ENCODE measurements at regions not wholly inside any gene's neighbourhood (a gene's known extent, or its start where the extent isn't known, plus 50 kb on each side); places are given as distances from the start of the nearest gene placed in this dataset.

DNA sequence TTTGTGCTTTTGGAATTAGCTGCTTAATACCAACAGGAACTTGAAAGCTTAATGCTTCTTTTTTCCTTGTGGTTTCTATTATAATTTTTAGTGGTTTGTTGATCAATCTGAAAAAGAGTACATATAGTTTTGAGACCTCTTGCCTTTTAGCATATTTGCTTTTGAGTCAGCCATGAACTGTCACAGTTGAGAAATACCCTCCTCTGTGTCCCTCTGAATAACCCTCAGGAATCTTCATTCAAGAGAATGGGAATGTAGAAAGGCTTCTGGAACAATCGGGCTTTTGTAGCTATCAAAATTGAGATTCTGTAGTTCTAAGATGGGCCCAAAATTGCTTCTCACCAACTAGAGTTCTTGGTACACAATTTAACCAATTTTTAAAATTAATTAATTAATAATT is 451.1 kb upstream of the TRIB2 start:
- no peaks in the 10 kb centered on the region; the same call in 1 of the 2 replicates for H4K20me1 ChIP-seq (ENCODE audit: insufficient read depth)
- intact Hi-C loops (cut with micrococcal nuclease) = no loop called here
- H3K4me2 ChIP-seq (ENCODE audit: low read length) = no peak overlapping the region
- TF ChIP-seq POLR2AphosphoS5 (IDR thresholded peaks at IDR 0.05; ENCODE audit: low read depth, low read length) (no peak), SIN3A (IDR thresholded peaks at IDR 0.05; ENCODE audit: low read depth) (no peak), RAD21 (IDR thresholded peaks at IDR 0.05; ENCODE audit: low read depth) (no peak), ZNF274 (IDR thresholded peaks at IDR 0.05; ENCODE audit: low read depth, low read length) (no peak), YY1 (IDR thresholded peaks at IDR 0.05; ENCODE audit: extremely low read depth, insufficient replicate concordance, low read depth, low read length) (no peak), JUND (IDR thresholded peaks at IDR 0.05) (no peak), ZFX (IDR thresholded peaks at IDR 0.05) (no peak), POLR2A (IDR thresholded peaks at IDR 0.05; ENCODE audit: borderline replicate concordance, extremely low read depth, insufficient read depth, insufficient read length) (no peak), ELF1 (IDR thresholded peaks at IDR 0.05; ENCODE audit: borderline replicate concordance, low read depth) (no peak), SRF (IDR thresholded peaks at IDR 0.05; ENCODE audit: low read depth) (no peak), FOSL1 (IDR thresholded peaks at IDR 0.05; ENCODE audit: low read depth) (no peak), SP1 (IDR thresholded peaks at IDR 0.05; ENCODE audit: low read depth) (no peak)
- TF ChIP-seq, protein P1, sequence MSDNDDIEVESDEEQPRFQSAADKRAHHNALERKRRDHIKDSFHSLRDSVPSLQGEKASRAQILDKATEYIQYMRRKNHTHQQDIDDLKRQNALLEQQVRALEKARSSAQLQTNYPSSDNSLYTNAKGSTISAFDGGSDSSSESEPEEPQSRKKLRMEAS (IDR thresholded peaks at IDR 0.05) = no peak
- TF ChIP-seq, protein P2, sequence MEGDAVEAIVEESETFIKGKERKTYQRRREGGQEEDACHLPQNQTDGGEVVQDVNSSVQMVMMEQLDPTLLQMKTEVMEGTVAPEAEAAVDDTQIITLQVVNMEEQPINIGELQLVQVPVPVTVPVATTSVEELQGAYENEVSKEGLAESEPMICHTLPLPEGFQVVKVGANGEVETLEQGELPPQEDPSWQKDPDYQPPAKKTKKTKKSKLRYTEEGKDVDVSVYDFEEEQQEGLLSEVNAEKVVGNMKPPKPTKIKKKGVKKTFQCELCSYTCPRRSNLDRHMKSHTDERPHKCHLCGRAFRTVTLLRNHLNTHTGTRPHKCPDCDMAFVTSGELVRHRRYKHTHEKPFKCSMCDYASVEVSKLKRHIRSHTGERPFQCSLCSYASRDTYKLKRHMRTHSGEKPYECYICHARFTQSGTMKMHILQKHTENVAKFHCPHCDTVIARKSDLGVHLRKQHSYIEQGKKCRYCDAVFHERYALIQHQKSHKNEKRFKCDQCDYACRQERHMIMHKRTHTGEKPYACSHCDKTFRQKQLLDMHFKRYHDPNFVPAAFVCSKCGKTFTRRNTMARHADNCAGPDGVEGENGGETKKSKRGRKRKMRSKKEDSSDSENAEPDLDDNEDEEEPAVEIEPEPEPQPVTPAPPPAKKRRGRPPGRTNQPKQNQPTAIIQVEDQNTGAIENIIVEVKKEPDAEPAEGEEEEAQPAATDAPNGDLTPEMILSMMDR (IDR thresholded peaks at IDR 0.05 in 2 of 3, conservative IDR thresholded peaks at IDR 0.05 in 1 of 3; ENCODE audit: borderline replicate concordance in 1 of 3, insufficient read depth in 1 of 3, low read depth in 2 of 3, low read length in 2 of 3) = no peak
- TF ChIP-seq, protein P3, sequence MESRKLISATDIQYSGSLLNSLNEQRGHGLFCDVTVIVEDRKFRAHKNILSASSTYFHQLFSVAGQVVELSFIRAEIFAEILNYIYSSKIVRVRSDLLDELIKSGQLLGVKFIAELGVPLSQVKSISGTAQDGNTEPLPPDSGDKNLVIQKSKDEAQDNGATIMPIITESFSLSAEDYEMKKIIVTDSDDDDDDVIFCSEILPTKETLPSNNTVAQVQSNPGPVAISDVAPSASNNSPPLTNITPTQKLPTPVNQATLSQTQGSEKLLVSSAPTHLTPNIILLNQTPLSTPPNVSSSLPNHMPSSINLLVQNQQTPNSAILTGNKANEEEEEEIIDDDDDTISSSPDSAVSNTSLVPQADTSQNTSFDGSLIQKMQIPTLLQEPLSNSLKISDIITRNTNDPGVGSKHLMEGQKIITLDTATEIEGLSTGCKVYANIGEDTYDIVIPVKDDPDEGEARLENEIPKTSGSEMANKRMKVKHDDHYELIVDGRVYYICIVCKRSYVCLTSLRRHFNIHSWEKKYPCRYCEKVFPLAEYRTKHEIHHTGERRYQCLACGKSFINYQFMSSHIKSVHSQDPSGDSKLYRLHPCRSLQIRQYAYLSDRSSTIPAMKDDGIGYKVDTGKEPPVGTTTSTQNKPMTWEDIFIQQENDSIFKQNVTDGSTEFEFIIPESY (IDR thresholded peaks at IDR 0.05; ENCODE audit: extremely low read depth, insufficient replicate concordance, low read length) = no peak
- TF ChIP-seq, protein P4, sequence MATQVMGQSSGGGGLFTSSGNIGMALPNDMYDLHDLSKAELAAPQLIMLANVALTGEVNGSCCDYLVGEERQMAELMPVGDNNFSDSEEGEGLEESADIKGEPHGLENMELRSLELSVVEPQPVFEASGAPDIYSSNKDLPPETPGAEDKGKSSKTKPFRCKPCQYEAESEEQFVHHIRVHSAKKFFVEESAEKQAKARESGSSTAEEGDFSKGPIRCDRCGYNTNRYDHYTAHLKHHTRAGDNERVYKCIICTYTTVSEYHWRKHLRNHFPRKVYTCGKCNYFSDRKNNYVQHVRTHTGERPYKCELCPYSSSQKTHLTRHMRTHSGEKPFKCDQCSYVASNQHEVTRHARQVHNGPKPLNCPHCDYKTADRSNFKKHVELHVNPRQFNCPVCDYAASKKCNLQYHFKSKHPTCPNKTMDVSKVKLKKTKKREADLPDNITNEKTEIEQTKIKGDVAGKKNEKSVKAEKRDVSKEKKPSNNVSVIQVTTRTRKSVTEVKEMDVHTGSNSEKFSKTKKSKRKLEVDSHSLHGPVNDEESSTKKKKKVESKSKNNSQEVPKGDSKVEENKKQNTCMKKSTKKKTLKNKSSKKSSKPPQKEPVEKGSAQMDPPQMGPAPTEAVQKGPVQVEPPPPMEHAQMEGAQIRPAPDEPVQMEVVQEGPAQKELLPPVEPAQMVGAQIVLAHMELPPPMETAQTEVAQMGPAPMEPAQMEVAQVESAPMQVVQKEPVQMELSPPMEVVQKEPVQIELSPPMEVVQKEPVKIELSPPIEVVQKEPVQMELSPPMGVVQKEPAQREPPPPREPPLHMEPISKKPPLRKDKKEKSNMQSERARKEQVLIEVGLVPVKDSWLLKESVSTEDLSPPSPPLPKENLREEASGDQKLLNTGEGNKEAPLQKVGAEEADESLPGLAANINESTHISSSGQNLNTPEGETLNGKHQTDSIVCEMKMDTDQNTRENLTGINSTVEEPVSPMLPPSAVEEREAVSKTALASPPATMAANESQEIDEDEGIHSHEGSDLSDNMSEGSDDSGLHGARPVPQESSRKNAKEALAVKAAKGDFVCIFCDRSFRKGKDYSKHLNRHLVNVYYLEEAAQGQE (IDR thresholded peaks at IDR 0.05; ENCODE audit: low read depth) = no peak
- TF ChIP-seq, protein P5, sequence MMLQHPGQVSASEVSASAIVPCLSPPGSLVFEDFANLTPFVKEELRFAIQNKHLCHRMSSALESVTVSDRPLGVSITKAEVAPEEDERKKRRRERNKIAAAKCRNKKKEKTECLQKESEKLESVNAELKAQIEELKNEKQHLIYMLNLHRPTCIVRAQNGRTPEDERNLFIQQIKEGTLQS (IDR thresholded peaks at IDR 0.05) = no peak
- no peaks in the 10 kb centered on the region for H3K4me1 ChIP-seq (ENCODE audit: control insufficient read depth in 1 of 2, insufficient read depth in 2 of 2, low read length in 2 of 2)
- no peak overlapping the region for H3K9ac ChIP-seq (ENCODE audit: low read length)
- H2AFZ ChIP-seq (ENCODE audit: low read depth, low read length, poor library complexity, severe bottlenecking) = no peak overlapping the region
- ChIA-PET CTCF (no interaction called here), POLR2A (no interaction called here), RAD21 (ENCODE audit: low non-redundant PET in 1 of 2, low total read pairs in 2 of 2, uncharacterized antibody in 2 of 2, unreplicated experiment in 2 of 2) (no interaction called here)
- H3K27me3 ChIP-seq (ENCODE audit: insufficient read depth, low read length) = no peaks in the 10 kb centered on the region
- H3K9me2 ChIP-seq (ENCODE audit: insufficient read depth) = no peaks in the 10 kb centered on the region
- H3K9me3 ChIP-seq (ENCODE audit: control insufficient read depth in 1 of 2, insufficient read depth in 1 of 2, low read depth in 1 of 2, low read length in 2 of 2) = no peaks in the 10 kb centered on the region
- no peak overlapping the region for H3K27ac ChIP-seq (ENCODE audit: low read depth, low read length)
- H3K4me3 ChIP-seq (replicated peaks in 1 of 2; ENCODE audit: low read depth in 1 of 2, low read length in 2 of 2) = no peak overlapping the region
- H3K36me3 ChIP-seq (ENCODE audit: control insufficient read depth in 1 of 2, insufficient read depth in 2 of 2, low read length in 2 of 2) = no peaks in the 10 kb centered on the region
- no TSS peak for BruUV-seq (replicated peaks)
- no peak for ATAC-seq
- DNase-seq (ENCODE audit: low read depth, low spot score) = no peak
- H3K79me2 ChIP-seq (ENCODE audit: insufficient read depth, low read length) = no peaks in the 10 kb centered on the region
